IMR-90 (cell line): ENCODE measurements at regions not wholly inside any gene's neighbourhood (a gene's known extent, or its start where the extent isn't known, plus 50 kb on each side); places are given as distances from the start of the nearest gene placed in this dataset.

Experiments
- ATAC-seq: fragments of 200-7000 bp; cut with Tn5 transposase; 2 replicates; pipeline ENCODE4 v1.9.1; 2020; ENCODE audit warnings: low read depth, mild to moderate bottlenecking, moderate library complexity
- BruUV-seq: library from RNA; stranded (reverse); fragments of 400-500 nt; replicated peaks from 2 replicates; lab custom pipeline; 2021; lab: Mats Ljungman, UMichigan
- CTCF ChIA-PET: fragments of 300-600 bp; formaldehyde crosslinking; extraction: SDS; loops from one replicate; lab custom pipeline; 2021; ENCODE audit warnings: antibody characterized with exemption; lab: Yijun Ruan, JAX
- POLR2A ChIA-PET: fragments of 300-600 bp; sonication (Branson Sonifier 250); formaldehyde crosslinking; loops from one replicate; lab custom pipeline; 2022; ENCODE audit warnings: antibody characterized with exemption; ENCODE audit not compliant: unreplicated experiment; lab: Charles Lee
- DNase-seq: peaks from one replicate; pipeline ENCODE4 v3.0.0; 2013
- H2AFZ ChIP-seq: replicated peaks from 2 replicates; pipeline ENCODE3; 2013; ENCODE audit warnings: low read length, mild to moderate bottlenecking; ENCODE audit not compliant: poor library complexity
- H2AK5ac ChIP-seq: 2 replicates; pipeline ENCODE4 v1.6.1; 2013; ENCODE audit warnings: low read depth, low read length, inconsistent platforms
- H2AK9ac ChIP-seq: replicated peaks from 2 replicates; pipeline ENCODE3; 2013; ENCODE audit warnings: mild to moderate bottlenecking, low read depth, low read length, moderate library complexity; ENCODE audit not compliant: poor library complexity
- H2BK120ac ChIP-seq: 2 replicates; pipeline ENCODE4 v1.6.1; 2013; ENCODE audit warnings: low read depth, low read length, inconsistent platforms
- H2BK15ac ChIP-seq: 3 replicates; pipeline ENCODE4 v1.6.1; 2013; ENCODE audit warnings: low read depth, low read length, inconsistent platforms
- H2BK20ac ChIP-seq: 2 replicates; pipeline ENCODE4 v1.6.1; 2013; ENCODE audit warnings: low read depth, mild to moderate bottlenecking, inconsistent platforms, low read length, moderate library complexity
- H2BK5ac ChIP-seq: 2 replicates; pipeline ENCODE4 v1.6.1; 2013; ENCODE audit warnings: mild to moderate bottlenecking, low read depth, low read length, inconsistent platforms; ENCODE audit not compliant: poor library complexity, severe bottlenecking
- H3K14ac ChIP-seq: replicated peaks from 2 replicates; pipeline ENCODE4 v1.6.1; 2013; ENCODE audit warnings: low read depth, low read length, inconsistent platforms
- H3K18ac ChIP-seq: 2 replicates; pipeline ENCODE4 v1.6.1; 2013; ENCODE audit warnings: low read depth, low read length, control low read depth
- H3K23ac ChIP-seq: 2 replicates; pipeline ENCODE4 v1.6.1; 2013; ENCODE audit warnings: low read depth, low read length, inconsistent platforms
- H3K27ac ChIP-seq: 2 replicates; pipeline ENCODE4 v1.5.1; 2013; ENCODE audit warnings: mild to moderate bottlenecking, control low read depth, low read length; ENCODE audit not compliant: insufficient read depth
- H3K27me3 ChIP-seq: 2 replicates; pipeline ENCODE4 v1.6.1; 2013; ENCODE audit warnings: low read length; ENCODE audit not compliant: control insufficient read depth, insufficient read depth
- H3K36me3 ChIP-seq: 2 replicates; pipeline ENCODE4 v1.6.1; 2013; ENCODE audit warnings: low read length, mixed read lengths; ENCODE audit not compliant: control insufficient read depth, insufficient read depth
- H3K4ac ChIP-seq: 2 replicates; pipeline ENCODE4 v1.6.1; 2013; ENCODE audit warnings: low read depth, low read length, inconsistent platforms
- H3K4me1 ChIP-seq: 2 replicates; pipeline ENCODE4 v1.6.1; 2013; ENCODE audit warnings: low read length, mixed read lengths; ENCODE audit not compliant: control insufficient read depth, insufficient read depth
- H3K4me2 ChIP-seq: 2 replicates; pipeline ENCODE4 v1.6.1; 2013; ENCODE audit warnings: low read depth, mild to moderate bottlenecking, control low read depth, low read length, moderate library complexity
- H3K4me3 ChIP-seq: 2 replicates; pipeline ENCODE4 v1.5.1; 2013; ENCODE audit warnings: low read depth, mild to moderate bottlenecking, control low read depth, low read length, moderate library complexity; ENCODE audit not compliant: insufficient read depth
- H3K56ac ChIP-seq: 2 replicates; pipeline ENCODE4 v1.6.1; 2013; ENCODE audit warnings: low read length, inconsistent platforms; ENCODE audit not compliant: insufficient read depth; ENCODE audit errors: extremely low read depth
- H3K79me1 ChIP-seq, 2 experiments: 2 replicates each; pipeline ENCODE4 v1.6.1; 2013; ENCODE audit warnings: low read length in 2 of 2, inconsistent platforms in 1 of 2, low read depth in 1 of 2
- H3K9ac ChIP-seq: 2 replicates; pipeline ENCODE4 v1.6.1; 2013; ENCODE audit warnings: low read depth, low read length, control low read depth
- H3K9me1 ChIP-seq: 2 replicates; pipeline ENCODE4 v1.6.1; 2013; ENCODE audit warnings: low read length, inconsistent platforms; ENCODE audit not compliant: insufficient read depth
- H3K9me3 ChIP-seq: 2 replicates; pipeline ENCODE4 v1.6.1; 2013; ENCODE audit warnings: low read length; ENCODE audit not compliant: control insufficient read depth, insufficient read depth
- H4K20me1 ChIP-seq: 2 replicates; pipeline ENCODE4 v1.6.1; 2013; ENCODE audit warnings: low read length, inconsistent platforms; ENCODE audit not compliant: insufficient read depth
- H4K5ac ChIP-seq: 2 replicates; pipeline ENCODE4 v1.6.1; 2013; ENCODE audit warnings: mild to moderate bottlenecking, low read depth, low read length, control low read depth
- H4K8ac ChIP-seq, 2 experiments: 2 replicates each; pipeline ENCODE4 v1.6.1; 2013; ENCODE audit warnings: low read depth in 2 of 2, low read length in 2 of 2, control low read depth in 1 of 2, inconsistent platforms in 1 of 2
- H4K91ac ChIP-seq: 2 replicates; pipeline ENCODE4 v1.6.1; 2013; ENCODE audit warnings: low read depth, low read length, inconsistent platforms; ENCODE audit not compliant: insufficient read depth
- RAD21 ChIP-seq: IDR thresholded peaks from 2 replicates; pipeline ENCODE4 v1.6.1; 2012; ENCODE audit warnings: low read length, improper control_type of control experiment
- SMC3 ChIP-seq: fragments of 150-350 bp; IDR thresholded peaks from 2 replicates; pipeline ENCODE4 v1.6.1; 2016; ENCODE audit warnings: low read depth, mild to moderate bottlenecking, antibody characterized with exemption, low read length, moderate library complexity
- WGBS, 2 experiments: methylation state at CpG; one replicate each; pipeline versions ENCODE4 v1.1.5 to v1.1.7; 2013; ENCODE audit warnings: missing lambda C conversion rate in 2 of 2; ENCODE audit not compliant: insufficient read length in 1 of 2; ENCODE audit errors: extremely low coverage in 2 of 2; 5-methylcytosine and 5-hydroxymethylcytosine counted together
- dilution Hi-C: fragments of 300-500 bp; cut with HindIII; formaldehyde crosslinking; loops from one replicate; pipeline ENCODE4 v1.14.3; 2018; ENCODE audit warnings: low sequenced_read_pairs; ENCODE audit not compliant: unreplicated experiment
- in situ Hi-C: fragments of 300-500 bp; cut with MboI; formaldehyde crosslinking; loops from 3 replicates; pipeline ENCODE4 v1.14.3; 2019; ENCODE audit warnings: low sequenced_read_pairs, inconsistent platforms, mixed read lengths
- intact Hi-C: fragments of 100-400 bp; cut with micrococcal nuclease; formaldehyde crosslinking; loops from 2 replicates; pipeline ENCODE4 v1.10.0; 2022
- TF ChIP-seq, protein P1 (sequence below): conservative IDR thresholded peaks from 2 replicates; pipeline ENCODE4 v1.5.1; 2012; ENCODE audit warnings: mild to moderate bottlenecking, low read depth, low read length, improper control_type of control experiment
- TF ChIP-seq, protein P2 (sequence below): fragments of 150-350 bp; IDR thresholded peaks from 2 replicates; pipeline ENCODE4 v1.6.1; 2016; ENCODE audit warnings: low read depth, mild to moderate bottlenecking, low read length, moderate library complexity, borderline replicate concordance

DNA sequence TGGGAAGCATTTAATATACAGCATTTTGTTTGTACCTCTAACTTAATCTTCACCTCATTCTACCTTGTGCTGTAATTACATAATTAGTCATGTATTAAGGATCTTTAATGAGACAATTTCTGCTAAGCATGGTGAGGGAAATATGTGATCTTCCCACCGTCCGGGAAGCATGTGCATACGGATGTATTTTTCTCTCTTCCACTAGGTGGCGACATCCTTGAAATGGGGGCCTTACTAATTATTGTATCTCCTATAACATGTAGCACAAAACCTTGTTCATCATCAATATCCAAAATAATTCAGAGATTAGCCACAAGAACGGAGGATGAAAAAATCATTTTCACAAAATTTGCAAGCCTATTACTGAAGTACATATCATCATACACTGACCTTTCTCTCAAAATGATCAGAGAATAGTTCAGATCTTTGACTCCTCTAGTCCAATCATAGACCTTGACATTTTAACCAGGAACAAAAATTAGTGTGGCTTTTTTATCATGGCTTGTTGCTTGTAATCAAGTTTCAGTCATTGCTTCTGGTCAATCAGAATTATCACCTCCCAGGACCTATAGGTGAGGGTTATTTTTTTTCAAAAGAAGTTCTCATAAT lies 148.9 kb upstream of the GBE1 start:
- DNase-seq (peak; percentile 21), ATAC-seq (peak; percentile 54; the same call in 1 of the 2 replicates)
- intact Hi-C loops (loop anchor here (1.0 to 2.0 kb wide), 3 partner anchors 222 to 420 kb away; no protein-coding TSS in a partner anchor), dilution Hi-C loops (no loop called here), in situ Hi-C loops (no loop called here)
- no peak overlapping the region for H4K91ac ChIP-seq
- H3K9me3 ChIP-seq = no peaks in the 10 kb centered on the region
- H3K4me1 ChIP-seq = no peaks in the 10 kb centered on the region
- H3K27me3 ChIP-seq = no peaks in the 10 kb centered on the region
- no peak overlapping the region for H3K56ac ChIP-seq
- no TSS peak for BruUV-seq
- H3K4me3 ChIP-seq = no peak overlapping the region
- H3K18ac ChIP-seq = no peak overlapping the region
- WGBS, 2 experiments = no CpG with 5 or more reads among the region's 5 CpGs
- no peak overlapping the region for H2BK20ac ChIP-seq
- H2AFZ ChIP-seq = no peak overlapping the region
- no peak overlapping the region for H2BK5ac ChIP-seq
- H2AK9ac ChIP-seq = no peak overlapping the region
- H3K27ac ChIP-seq = no peak overlapping the region
- H3K9ac ChIP-seq = no peak overlapping the region
- no peak overlapping the region for H4K5ac ChIP-seq
- no peaks in the 10 kb centered on the region for H3K36me3 ChIP-seq
- H3K23ac ChIP-seq = no peak overlapping the region
- POLR2A ChIA-PET = no interaction called here
- no peak overlapping the region for H3K14ac ChIP-seq
- H3K9me1 ChIP-seq = no peaks in the 10 kb centered on the region
- H3K4me2 ChIP-seq = no peak overlapping the region
- no peak overlapping the region for H3K4ac ChIP-seq
- TF ChIP-seq SMC3 = peak; percentile 49
- TF ChIP-seq, protein P1, sequence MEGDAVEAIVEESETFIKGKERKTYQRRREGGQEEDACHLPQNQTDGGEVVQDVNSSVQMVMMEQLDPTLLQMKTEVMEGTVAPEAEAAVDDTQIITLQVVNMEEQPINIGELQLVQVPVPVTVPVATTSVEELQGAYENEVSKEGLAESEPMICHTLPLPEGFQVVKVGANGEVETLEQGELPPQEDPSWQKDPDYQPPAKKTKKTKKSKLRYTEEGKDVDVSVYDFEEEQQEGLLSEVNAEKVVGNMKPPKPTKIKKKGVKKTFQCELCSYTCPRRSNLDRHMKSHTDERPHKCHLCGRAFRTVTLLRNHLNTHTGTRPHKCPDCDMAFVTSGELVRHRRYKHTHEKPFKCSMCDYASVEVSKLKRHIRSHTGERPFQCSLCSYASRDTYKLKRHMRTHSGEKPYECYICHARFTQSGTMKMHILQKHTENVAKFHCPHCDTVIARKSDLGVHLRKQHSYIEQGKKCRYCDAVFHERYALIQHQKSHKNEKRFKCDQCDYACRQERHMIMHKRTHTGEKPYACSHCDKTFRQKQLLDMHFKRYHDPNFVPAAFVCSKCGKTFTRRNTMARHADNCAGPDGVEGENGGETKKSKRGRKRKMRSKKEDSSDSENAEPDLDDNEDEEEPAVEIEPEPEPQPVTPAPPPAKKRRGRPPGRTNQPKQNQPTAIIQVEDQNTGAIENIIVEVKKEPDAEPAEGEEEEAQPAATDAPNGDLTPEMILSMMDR = peak; percentile 65
- TF ChIP-seq RAD21 = peak; percentile 46
- TF ChIP-seq, protein P2, sequence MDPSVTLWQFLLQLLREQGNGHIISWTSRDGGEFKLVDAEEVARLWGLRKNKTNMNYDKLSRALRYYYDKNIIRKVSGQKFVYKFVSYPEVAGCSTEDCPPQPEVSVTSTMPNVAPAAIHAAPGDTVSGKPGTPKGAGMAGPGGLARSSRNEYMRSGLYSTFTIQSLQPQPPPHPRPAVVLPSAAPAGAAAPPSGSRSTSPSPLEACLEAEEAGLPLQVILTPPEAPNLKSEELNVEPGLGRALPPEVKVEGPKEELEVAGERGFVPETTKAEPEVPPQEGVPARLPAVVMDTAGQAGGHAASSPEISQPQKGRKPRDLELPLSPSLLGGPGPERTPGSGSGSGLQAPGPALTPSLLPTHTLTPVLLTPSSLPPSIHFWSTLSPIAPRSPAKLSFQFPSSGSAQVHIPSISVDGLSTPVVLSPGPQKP = no peak
- no peaks in the 10 kb centered on the region for H3K79me1 ChIP-seq
- H2BK120ac ChIP-seq = no peak overlapping the region
- no peak overlapping the region for H2AK5ac ChIP-seq
- CTCF ChIA-PET = interaction anchor here (0.7 to 1.3 kb wide), 6 partner anchors 11 to 245 kb away, joined by 3 to 6 read pairs (median 4); no protein-coding TSS in a partner anchor
- H2BK15ac ChIP-seq = no peak overlapping the region
- no peak overlapping the region for H4K8ac ChIP-seq
- H4K20me1 ChIP-seq = no peaks in the 10 kb centered on the region
